Smooth muscle cell (in vitro differentiated cells): ENCODE measurements at regions not wholly inside any gene's neighbourhood (a gene's known extent, or its start where the extent isn't known, plus 50 kb on each side); places are given as distances from the start of the nearest gene placed in this dataset.

Experiments
- DNase-seq: peaks from one replicate; lab custom pipeline; 2025; ENCODE audit not compliant: unreplicated experiment; lab: John Stamatoyannopoulos, UW
- H2AFZ ChIP-seq: fragments of 200-600 bp; sonication (generic); 2 replicates; pipeline ENCODE4 v1.6.0; 2016; ENCODE audit warnings: antibody characterized with exemption, low read depth, mild to moderate bottlenecking
- H3F3A ChIP-seq: fragments of 200-600 bp; sonication (generic); 2 replicates; pipeline ENCODE4 v1.6.0; 2017; ENCODE audit warnings: antibody characterized with exemption, low read depth
- H3K27ac ChIP-seq: fragments of 200-600 bp; sonication (generic); 2 replicates; pipeline ENCODE4 v1.5.1; 2016; ENCODE audit warnings: low read depth, mild to moderate bottlenecking
- H3K27me3 ChIP-seq: fragments of 200-600 bp; sonication (generic); 2 replicates; pipeline ENCODE4 v1.6.1; 2016; ENCODE audit warnings: low read depth, mild to moderate bottlenecking
- H3K36me3 ChIP-seq: fragments of 200-600 bp; sonication (generic); 2 replicates; pipeline ENCODE4 v1.5.1; 2016; ENCODE audit warnings: low read depth
- H3K4me1 ChIP-seq: fragments of 200-600 bp; sonication (generic); 2 replicates; pipeline ENCODE4 v1.5.1; 2016; ENCODE audit warnings: low read depth
- H3K4me2 ChIP-seq: fragments of 200-600 bp; sonication (generic); 2 replicates; pipeline ENCODE4 v1.6.0; 2016; ENCODE audit warnings: mild to moderate bottlenecking
- H3K4me3 ChIP-seq: fragments of 200-600 bp; sonication (generic); 2 replicates; pipeline ENCODE4 v1.5.1; 2016; ENCODE audit warnings: mild to moderate bottlenecking
- H3K79me2 ChIP-seq: fragments of 200-600 bp; sonication (generic); 2 replicates; pipeline ENCODE4 v1.6.0; 2016; ENCODE audit warnings: low read depth, mild to moderate bottlenecking
- H3K9ac ChIP-seq: fragments of 200-600 bp; sonication (generic); 2 replicates; pipeline ENCODE4 v1.6.0; 2016; ENCODE audit warnings: low read depth
- H3K9me3 ChIP-seq: fragments of 200-600 bp; sonication (generic); replicated peaks from 2 replicates; pipeline ENCODE4 v1.5.1; 2016; ENCODE audit warnings: low read depth
- H4K20me1 ChIP-seq: fragments of 200-600 bp; sonication (generic); 2 replicates; pipeline ENCODE4 v1.6.0; 2016; ENCODE audit warnings: low read depth
- WGBS: methylation state at CpG from one replicate; pipeline ENCODE4 v1.1.7; 2016; ENCODE audit warnings: low lambda C conversion rate; 5-methylcytosine and 5-hydroxymethylcytosine counted together
- TF ChIP-seq, protein P1 (sequence below): fragments of 200-600 bp; sonication (generic); IDR thresholded peaks from 2 replicates; pipeline ENCODE4 v1.5.1; 2017; ENCODE audit warnings: borderline replicate concordance, mild to moderate bottlenecking, antibody characterized with exemption; ENCODE audit not compliant: insufficient read depth, poor library complexity, severe bottlenecking

DNA sequence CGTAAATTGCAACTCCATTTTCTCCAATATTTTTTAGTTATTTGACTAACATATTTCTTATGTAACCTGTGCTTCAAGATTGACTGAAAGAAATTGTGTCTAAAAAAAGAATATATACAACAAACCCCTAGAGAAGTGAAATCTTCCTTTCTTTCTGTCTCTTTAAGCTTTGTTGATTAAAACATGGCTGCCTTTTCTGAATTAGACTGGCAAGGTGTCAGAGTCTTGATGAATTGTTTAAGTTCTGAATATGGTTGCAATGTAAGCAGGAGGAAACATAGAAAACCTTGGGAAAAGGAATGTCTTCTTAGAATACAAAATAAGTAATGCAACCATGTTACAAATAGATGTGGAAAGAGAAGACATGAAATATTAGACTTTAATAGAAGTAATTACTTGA is 209.8 kb upstream of the CTNND2 start:
- WGBS = 98% methylated on average over 1 of the region's 1 CpG
- Histone ChIP-seq H3F3A (no peaks in the 10 kb centered on the region), H2AFZ (no peak overlapping the region), H3K9ac (no peak overlapping the region), H3K4me2 (no peak overlapping the region), H3K27ac (no peak overlapping the region), H3K36me3 (no peaks in the 10 kb centered on the region), H3K27me3 (no peaks in the 10 kb centered on the region), H3K4me3 (no peak overlapping the region), H4K20me1 (no peaks in the 10 kb centered on the region), H3K9me3 (no peaks in the 10 kb centered on the region), H3K4me1 (no peaks in the 10 kb centered on the region), H3K79me2 (no peaks in the 10 kb centered on the region)
- TF ChIP-seq, protein P1, sequence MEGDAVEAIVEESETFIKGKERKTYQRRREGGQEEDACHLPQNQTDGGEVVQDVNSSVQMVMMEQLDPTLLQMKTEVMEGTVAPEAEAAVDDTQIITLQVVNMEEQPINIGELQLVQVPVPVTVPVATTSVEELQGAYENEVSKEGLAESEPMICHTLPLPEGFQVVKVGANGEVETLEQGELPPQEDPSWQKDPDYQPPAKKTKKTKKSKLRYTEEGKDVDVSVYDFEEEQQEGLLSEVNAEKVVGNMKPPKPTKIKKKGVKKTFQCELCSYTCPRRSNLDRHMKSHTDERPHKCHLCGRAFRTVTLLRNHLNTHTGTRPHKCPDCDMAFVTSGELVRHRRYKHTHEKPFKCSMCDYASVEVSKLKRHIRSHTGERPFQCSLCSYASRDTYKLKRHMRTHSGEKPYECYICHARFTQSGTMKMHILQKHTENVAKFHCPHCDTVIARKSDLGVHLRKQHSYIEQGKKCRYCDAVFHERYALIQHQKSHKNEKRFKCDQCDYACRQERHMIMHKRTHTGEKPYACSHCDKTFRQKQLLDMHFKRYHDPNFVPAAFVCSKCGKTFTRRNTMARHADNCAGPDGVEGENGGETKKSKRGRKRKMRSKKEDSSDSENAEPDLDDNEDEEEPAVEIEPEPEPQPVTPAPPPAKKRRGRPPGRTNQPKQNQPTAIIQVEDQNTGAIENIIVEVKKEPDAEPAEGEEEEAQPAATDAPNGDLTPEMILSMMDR = no peak
- no peak for DNase-seq

DNA sequence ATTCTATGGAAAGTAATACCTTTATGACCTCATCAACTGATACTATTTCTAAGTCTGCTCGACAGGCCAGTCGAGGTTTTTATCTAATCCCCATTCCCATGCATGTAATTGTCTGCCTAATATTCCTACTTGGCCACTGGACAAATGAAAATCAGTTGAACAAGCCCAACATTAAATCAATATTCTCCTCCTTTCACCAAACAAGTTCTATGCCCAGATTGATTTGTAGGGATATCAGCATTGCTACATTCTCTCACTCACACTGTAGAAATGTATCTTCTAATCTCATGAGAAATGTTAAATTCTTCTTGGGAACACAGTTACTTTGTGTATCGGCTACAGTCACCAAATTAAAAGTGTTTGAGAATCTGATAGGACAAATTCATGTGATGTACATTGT is 208.8 kb upstream of the CTNND2 start:
- no peaks in the 10 kb centered on the region for H3K9me3 ChIP-seq
- no peaks in the 10 kb centered on the region for H3K36me3 ChIP-seq
- no peaks in the 10 kb centered on the region for H3K27me3 ChIP-seq
- no peaks in the 10 kb centered on the region for H3F3A ChIP-seq
- no peaks in the 10 kb centered on the region for H3K79me2 ChIP-seq
- no peak overlapping the region for H3K4me3 ChIP-seq
- no peaks in the 10 kb centered on the region for H3K4me1 ChIP-seq
- H2AFZ ChIP-seq = no peak overlapping the region
- TF ChIP-seq, protein P1 = no peak
- no peak overlapping the region for H3K9ac ChIP-seq
- H4K20me1 ChIP-seq = no peaks in the 10 kb centered on the region
- H3K4me2 ChIP-seq = no peak overlapping the region
- WGBS = 85% methylated on average over 3 of the region's 3 CpGs
- no peak overlapping the region for H3K27ac ChIP-seq
- no peak for DNase-seq

DNA sequence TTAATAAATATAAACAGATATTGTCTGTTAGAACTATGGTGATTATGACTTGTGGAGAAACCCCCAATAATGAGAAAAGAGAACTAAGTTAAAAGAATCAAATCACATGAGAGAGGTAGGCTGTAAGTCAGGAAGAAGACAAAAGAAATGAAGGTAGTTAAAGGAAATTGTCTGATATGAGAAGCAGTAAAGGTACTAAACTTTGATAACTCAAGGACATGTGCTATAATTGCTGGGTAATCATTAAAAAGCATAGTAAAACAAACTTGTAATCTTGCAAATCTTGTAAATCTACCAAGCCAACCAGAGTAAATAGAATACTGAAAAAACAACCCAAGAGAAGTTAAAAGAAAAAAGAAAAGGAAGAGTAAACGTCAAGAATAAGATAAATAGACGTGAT is 207.0 kb upstream of the CTNND2 start:
- DNase-seq = no peak
- H3K4me2 ChIP-seq = no peak overlapping the region
- no peaks in the 10 kb centered on the region for H3F3A ChIP-seq
- H3K27me3 ChIP-seq = no peaks in the 10 kb centered on the region
- H3K4me3 ChIP-seq = no peak overlapping the region
- H3K36me3 ChIP-seq = no peaks in the 10 kb centered on the region
- H3K9me3 ChIP-seq = no peaks in the 10 kb centered on the region
- H3K9ac ChIP-seq = no peak overlapping the region
- no peak overlapping the region for H2AFZ ChIP-seq
- no peak overlapping the region for H3K27ac ChIP-seq
- TF ChIP-seq, protein P1 = no peak
- no peaks in the 10 kb centered on the region for H4K20me1 ChIP-seq
- 87% methylated on average over 2 of the region's 2 CpGs for WGBS
- no peaks in the 10 kb centered on the region for H3K79me2 ChIP-seq
- H3K4me1 ChIP-seq = no peaks in the 10 kb centered on the region

DNA sequence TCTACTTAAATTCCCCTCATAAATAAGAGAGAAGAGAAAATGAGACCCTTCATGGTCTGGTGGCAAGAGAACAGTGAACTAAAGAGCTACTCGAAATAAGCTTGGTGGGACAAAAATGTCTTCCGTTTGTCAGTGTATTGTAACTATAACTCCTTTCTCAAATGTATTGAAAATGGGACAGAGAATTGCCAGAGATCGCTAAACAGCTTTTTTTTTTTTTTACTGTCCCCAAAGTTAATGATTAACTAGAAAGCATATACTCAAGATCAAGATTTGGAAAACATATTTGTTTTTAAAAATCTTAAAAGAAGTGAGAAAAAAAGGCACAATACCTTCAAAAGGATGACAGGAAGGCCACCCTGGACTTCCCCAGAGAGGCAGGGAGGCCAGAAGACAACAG is 206.4 kb upstream of the CTNND2 start:
- no peak overlapping the region for H3K4me3 ChIP-seq
- WGBS = 93% methylated on average over 3 of the region's 3 CpGs
- no peaks in the 10 kb centered on the region for H3K79me2 ChIP-seq
- no peaks in the 10 kb centered on the region for H3K36me3 ChIP-seq
- H3K4me1 ChIP-seq = no peaks in the 10 kb centered on the region
- no peaks in the 10 kb centered on the region for H3F3A ChIP-seq
- no peak overlapping the region for H2AFZ ChIP-seq
- H3K27me3 ChIP-seq = no peaks in the 10 kb centered on the region
- DNase-seq = no peak
- H4K20me1 ChIP-seq = no peaks in the 10 kb centered on the region
- no peaks in the 10 kb centered on the region for H3K9me3 ChIP-seq
- no peak overlapping the region for H3K9ac ChIP-seq
- no peak overlapping the region for H3K27ac ChIP-seq
- TF ChIP-seq, protein P1 = no peak
- no peak overlapping the region for H3K4me2 ChIP-seq
